ENCODE measurements at regions not wholly inside any gene's neighbourhood (a gene's known extent, or its start where the extent isn't known, plus 50 kb on each side); places are given as distances from the start of the nearest gene placed in this dataset.
A peak's percentile ranks its signal among the peaks of the same experiment; 100 is the strongest.
"Not testable (repeated sequence)": the region's sequence is repeated elsewhere in the genome, so short reads cannot be mapped to it uniquely, and the experiment has no call there.

DNA sequence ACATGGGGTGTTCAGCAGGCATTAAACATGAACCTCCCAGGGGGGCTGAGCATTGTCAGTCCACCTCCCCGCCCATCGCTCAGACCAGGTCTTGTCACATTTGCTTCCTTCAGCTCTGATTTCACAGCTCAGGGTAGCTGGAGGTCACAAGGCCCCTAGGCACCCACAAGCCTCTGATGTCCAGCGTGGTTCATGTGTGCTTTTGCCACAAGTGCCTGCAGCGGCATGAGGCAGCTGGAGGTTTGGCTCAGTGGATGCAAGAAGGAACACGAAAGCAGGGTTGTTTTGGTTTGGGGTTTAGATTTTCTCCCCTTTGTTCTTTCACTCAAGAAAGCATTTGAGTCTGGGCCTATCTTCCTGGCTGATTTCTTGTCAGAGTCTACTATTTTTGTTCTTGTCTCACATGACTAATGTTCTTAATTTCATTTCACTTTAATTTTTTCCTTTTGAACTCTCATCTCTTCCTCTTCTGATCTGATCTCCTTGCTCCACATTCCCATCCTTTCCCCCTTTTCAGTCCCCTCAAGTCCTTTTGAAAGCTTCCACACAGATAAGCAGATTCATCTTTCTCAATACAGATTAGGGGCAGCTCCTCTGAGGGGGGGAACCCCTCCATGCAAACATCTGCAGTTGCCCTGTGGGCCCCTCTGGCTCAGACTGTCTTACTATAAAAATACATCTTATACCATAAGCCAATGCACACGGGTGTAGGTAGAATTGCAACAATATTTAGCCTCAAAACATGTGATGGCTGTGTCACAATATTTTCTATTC lies 68.1 kb upstream of the CEP85L start:
- DNase-seq (ENCODE audit: low spot score): no peak

DNA sequence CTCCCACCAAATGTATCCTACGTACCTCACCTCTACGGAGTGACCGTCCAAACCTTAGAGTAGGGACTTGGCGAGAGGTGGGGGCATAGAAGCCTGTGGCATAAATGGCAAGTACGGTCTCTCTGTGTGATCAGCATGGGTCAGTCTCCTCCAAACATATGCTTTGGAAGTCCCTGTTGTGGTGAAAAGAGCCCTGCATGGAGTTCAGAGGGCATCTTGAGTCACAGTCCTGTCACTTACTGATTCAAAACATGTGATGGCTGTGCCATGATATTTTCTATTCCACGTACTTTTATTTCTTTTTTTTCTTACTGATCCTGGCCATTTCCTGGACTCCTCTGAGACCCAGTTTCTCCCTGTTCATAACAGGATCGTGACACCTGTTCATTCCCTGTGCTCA lies 67.5 kb upstream of the CEP85L start:
- DNase-seq (ENCODE audit: low spot score): no peak

DNA sequence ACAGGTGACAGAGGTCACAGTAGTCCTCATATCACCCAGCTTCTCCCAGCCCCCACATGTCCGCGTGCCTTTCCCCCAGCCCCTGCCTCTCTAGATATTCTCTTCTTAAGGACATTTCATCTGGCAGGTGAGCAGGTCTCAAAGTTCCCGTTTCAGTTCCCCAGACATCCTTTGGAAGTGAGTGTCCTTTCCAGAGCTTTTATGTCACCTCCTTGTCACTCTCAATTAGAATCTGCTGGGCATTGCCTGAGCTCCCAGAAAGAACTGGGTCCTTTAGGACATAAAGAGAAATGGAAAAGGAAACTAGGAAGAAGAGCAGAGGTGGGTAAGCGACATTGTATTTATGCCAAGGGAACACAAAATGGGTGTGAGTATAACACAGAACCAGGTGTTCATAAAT lies 66.9 kb upstream of the CEP85L start:
- DNase-seq (ENCODE audit: low spot score): no peak

DNA sequence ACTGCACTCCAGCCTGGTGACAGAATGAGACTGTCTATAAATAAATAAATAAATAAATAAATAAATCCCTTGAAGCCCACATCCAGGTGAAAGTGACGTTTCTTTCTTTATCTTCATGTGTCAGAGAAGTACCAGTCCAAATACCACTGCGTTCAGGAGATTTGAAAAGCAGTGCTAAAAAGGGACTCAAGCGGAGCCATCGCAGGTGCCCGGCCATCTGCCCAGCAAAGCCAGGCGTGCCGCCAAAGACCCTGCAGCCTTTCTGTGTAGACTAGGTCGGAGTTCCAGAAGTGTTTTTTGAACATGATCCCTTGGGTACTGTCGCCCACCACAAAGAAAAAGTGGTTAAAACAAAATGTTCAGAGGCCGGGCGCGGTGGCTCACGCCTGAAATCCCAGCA lies 65.7 kb upstream of the CEP85L start:
- peak; percentile 87 for DNase-seq (ENCODE audit: low spot score)

DNA sequence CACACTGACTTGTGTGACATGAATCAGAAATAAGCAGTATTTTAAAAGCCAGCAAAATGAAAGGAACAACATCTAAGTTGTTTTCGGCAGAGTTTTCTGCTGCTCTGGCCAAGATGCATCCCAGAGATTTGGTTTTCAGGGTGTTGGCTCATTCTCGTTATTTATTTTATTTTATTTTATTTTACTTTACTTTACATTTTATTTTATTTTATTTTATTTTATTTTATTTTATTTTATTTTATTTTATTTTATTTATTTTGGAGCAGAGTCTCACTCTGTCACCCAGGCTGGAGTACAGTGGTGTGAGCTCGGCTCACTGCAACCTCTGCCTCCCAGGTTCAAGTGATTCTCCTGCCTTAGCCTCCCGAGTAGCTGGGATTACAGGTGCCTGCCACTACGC lies 64.5 kb upstream of the CEP85L start:
- not testable (repeated sequence) for DNase-seq (ENCODE audit: low spot score)

DNA sequence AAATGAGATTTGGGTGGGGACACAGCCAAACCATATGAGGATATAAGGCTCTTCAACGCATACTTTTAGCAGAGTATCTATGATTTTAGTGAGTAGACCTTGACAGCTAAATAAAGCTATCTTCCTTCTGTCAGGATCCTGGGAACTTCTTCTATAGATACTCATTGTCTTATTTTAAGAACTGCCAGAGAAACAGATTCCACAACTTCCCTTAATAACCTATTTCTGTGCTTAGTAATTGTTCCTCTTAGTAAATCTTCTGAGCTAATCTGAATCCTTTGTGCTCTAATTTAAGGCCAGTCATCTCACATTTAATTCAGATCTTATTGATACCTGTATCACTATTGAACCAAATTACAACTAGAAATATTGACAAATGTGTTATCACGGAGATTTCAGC lies 64.0 kb upstream of the CEP85L start:
- DNase-seq (ENCODE audit: low spot score): no peak

DNA sequence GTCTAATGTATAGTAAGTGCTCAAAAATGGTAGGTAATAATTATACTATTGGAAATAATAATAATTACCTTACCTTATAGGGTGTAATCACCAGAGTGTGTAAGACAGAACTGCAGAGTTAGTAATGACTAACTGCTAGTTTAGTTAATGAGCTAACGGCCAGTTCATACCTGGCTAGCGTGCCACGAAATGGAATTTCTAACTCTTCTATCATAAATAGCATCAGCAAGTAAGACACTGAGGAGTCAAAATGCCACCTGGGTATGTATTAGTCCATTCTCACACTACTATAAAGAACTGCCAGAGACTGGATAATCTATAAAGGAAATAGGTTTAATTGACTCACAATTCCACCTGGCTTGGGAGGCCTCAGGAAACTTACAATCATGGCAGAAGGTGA lies 63.4 kb upstream of the CEP85L start:
- no peak for DNase-seq (ENCODE audit: low spot score)

DNA sequence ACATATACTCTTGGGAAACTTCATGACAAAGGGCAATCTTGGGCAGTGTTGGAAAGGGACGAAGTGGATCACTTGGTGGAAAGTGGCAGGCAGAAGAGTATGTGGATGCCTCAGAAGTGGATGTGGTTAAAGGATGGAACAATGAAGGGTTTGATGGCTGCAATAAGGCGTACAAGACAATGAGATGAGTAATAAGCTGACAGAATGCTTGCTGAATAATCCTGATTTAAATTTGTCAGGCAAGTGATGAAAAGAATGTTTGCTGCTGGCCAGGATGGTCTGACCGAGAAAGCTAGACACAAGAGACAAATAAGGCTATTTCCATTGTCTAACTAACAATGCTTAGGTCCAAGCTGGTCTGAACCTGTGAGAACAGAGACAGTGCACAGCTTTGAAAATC lies 61.6 kb upstream of the CEP85L start:
- no peak for DNase-seq (ENCODE audit: low spot score)

DNA sequence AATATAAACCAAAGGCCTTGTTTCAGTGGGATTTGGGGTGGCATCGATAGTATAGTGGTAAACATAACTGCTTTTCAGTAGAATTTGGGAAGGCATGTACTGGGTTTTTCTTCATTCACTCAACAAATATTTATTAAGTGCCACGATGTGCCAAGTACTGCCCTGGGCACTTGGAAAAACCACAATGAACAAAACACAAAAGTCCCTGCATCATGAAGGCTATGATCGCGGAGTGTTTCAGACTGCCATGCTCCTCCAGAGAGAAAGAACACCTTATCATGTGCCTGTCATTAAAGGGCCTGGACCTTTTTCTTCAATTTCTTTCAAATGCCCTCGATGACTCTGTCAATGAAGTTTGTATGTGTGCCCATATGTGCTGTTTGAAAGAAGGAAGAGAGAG lies 59.2 kb upstream of the CEP85L start:
- no peak for DNase-seq (ENCODE audit: low spot score)

DNA sequence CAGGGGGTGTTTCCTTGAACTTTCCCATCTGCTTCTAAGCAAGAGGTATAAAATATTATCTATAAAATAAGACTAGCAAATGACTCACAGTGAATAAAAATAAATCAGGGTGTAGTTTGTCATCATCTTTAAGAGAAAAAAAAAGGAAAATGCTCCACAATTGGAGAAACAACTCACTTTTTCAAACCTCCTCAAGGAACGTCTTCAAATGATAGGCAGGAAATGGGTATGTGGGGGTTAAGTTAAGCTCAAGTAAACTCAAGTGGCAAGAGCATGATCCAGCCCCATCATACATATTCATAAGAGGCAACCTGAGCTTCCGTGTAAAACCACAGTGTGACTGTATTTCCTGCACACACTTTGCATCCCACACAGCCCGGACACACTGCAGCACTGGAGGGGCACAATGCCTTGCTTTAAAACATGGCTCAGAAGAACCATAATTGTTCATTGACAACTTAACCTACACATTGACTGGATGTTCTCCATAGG lies 58.5 kb upstream of the CEP85L start:
- no peak for DNase-seq (ENCODE audit: low spot score)

DNA sequence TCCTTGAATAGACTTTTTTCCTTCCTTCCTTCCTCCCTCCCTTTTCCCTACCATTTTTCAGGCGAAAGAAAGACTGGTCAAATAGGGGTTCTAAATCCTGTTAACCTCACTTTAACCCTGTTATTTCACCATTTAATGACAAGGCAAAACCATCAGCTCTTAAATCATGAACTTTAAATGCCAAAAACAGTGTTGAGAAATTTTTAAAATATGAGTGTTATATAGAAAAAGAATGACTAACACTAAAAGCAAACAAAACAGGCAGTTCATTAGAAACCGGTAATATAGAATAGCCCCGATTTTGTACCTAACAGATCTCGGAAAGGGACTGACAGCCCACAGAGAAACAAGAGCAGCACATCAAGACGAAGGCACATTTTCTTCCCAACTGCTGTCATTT lies 57.4 kb upstream of the CEP85L start:
- DNase-seq (ENCODE audit: low spot score): no peak

DNA sequence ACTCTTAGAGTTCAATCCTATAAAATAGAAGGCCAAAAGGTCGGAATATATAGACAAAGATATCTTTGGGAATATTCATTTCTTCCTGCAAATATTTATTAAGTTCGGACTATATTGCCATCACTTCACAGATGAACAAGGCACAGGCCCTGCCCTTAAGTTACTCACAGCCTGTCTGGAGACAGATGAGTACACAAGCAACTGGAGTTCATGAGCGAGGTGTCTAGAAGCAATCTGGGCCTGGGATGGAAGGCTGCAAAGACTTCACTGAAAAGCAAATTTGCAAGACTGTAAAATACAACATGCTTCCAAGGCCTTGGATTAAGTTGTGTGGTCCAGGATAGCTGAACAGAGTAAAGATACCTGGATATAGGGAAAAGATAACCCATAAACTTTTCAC lies 56.7 kb upstream of the CEP85L start:
- DNase-seq (ENCODE audit: low spot score): no peak

DNA sequence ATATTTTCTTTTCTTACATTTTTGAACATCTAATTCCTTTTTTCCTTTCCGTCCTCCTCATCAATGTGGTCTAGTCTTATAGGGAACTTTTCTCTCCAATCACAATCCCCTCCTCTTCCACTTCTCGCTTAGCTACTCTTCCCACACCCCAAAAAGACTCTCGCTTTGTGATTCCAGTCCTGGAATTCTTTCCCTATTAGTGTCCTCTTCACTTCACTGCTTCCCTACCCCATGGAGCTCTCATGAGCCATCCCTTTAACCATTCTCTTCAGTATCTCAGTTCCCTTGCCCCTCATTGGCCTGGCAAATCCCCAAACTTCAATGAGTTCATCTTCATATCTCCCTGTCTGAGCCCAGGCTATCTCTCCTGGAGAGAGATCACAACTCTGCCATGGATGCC lies 55.3 kb upstream of the CEP85L start:
- DNase-seq (ENCODE audit: low spot score): no peak

DNA sequence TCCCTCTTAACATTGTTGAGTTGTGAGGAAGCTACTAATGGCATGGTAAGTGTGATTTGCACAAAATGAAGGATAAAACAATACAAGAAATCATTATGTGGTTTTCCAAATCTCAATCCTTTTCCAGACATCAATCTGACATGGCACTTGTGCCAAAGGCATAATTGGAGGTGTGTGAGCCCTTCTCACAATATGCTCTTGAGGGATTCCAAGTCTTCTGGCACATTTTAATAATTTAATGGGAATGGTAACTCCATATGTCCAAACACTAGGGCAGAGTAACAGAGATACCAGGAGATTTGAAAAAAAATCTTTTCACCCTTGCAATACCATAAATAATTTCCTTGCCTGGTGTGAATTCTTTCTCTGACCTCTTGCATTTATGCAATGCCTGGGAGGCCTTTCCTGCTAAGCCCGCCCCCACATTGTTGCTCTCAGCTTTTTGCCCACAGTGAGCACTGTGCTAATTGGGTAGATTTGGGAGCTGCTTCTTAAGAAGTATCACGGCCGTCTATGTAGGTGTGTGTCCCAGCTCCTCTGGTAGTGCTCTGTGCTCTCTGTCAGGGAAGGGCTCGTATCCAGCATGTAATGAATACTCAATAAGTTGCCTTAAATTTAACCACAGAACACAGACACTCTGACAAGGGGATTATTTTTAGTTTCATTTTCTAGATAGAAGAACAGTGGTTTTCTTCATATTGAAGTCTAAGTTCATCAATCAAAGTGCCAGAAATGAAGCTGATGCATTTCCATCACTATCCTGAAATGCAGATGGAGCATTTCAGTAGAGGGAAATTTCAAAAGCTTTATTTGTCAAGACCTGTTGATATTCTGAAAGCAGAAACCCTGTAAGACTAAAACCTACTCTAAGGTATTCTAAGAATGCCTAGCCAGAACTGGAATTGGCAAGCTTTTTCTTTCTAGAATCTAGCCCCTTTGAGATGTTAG lies 54.4 kb upstream of the CEP85L start:
- DNase-seq (ENCODE audit: low spot score): peak; percentile 63

DNA sequence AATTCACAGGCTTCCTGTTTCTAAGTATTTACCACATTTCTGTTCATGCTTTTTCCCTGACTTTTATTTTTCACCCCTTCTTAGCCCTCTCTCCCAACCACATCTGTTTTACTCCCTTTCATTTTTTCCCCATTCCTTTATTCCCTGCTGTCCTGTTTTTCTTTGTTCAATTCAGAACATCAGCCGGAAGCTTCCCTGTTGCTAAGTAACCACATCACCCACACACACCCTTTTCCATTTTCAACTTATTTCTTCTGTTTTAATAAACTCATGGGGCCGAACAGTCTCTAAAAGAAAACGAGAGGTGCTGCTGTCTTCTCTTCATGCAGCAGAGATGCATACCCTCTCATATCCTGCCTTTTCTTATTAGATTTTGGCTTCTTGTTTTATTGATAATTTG lies 53.5 kb upstream of the CEP85L start:
- DNase-seq (ENCODE audit: low spot score): no peak

DNA sequence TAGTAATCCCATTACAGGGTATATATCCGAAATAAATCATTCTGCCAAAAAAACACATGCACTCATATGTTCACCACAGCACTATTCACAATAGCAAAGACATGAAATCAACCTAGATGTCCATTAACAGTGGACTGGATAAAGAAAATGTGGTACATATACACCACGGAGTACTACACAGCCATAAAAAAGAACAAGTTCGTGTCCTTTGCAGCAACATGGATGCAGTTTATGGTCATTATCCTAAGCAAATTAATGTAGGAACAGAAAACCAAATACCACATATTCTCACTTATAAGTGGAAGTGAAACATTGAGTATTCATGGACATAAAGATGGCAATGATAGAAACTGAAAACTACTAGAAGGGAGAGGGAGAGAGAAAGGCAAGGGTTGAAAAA lies 49.9 kb upstream of the CEP85L start:
- DNase-seq (ENCODE audit: low spot score): not testable (repeated sequence)
